ENCODE measurements at regions not wholly inside any gene's neighbourhood (a gene's known extent, or its start where the extent isn't known, plus 50 kb on each side); places are given as distances from the start of the nearest gene placed in this dataset.

- no peak for TF ChIP-seq ZNF518A (tag by site-specific recombination; conservative IDR thresholded peaks at IDR 0.05; ENCODE audit: low read depth)
Measured at GRCh38 chr2:151113318-151113717, 148.3 kb downstream of the RBM43 start (continued).

GRCh38 chr2:151111599-151112278 is 149.9 kb downstream of the RBM43 start:
- no peak overlapping the region for H3K4me3 ChIP-seq (ENCODE audit: low read depth, low read length)
- ChIA-PET POLR2A (no interaction called here), CTCF (no interaction called here)
- H3K4me1 ChIP-seq (ENCODE audit: control insufficient read depth, insufficient read depth, low read length): no peaks in the 10 kb centered on the region
- no peak for TF ChIP-seq ZSCAN23 (tag by site-specific recombination; IDR thresholded peaks at IDR 0.05)
- TF ChIP-seq GLI4 (tag by site-specific recombination; IDR thresholded peaks at IDR 0.05): no peak
- TF ChIP-seq ZBTB17 (tag by site-specific recombination; IDR thresholded peaks at IDR 0.05): no peak
- TF ChIP-seq ZNF521 (tag by site-specific recombination; IDR thresholded peaks at IDR 0.05): no peak
- no peak for TF ChIP-seq ZNF670 (tag by site-specific recombination; IDR thresholded peaks at IDR 0.05; ENCODE audit: low read depth)
- TF ChIP-seq ZNF202 (tag by site-specific recombination; IDR thresholded peaks at IDR 0.05; ENCODE audit: borderline replicate concordance): no peak
- no peak for TF ChIP-seq ZFP69B (tag by site-specific recombination; IDR thresholded peaks at IDR 0.05)
- TF ChIP-seq OVOL3 (tag by site-specific recombination; IDR thresholded peaks at IDR 0.05): no peak
- TF ChIP-seq HOXA7 (CRISPR knock-in tag; IDR thresholded peaks at IDR 0.05; ENCODE audit: borderline replicate concordance): no peak
- TF ChIP-seq ZNF146 (tag by site-specific recombination; IDR thresholded peaks at IDR 0.05): no peak
- no peak for TF ChIP-seq TSHZ1 (tag by site-specific recombination; IDR thresholded peaks at IDR 0.05; ENCODE audit: borderline replicate concordance)
- no peak for TF ChIP-seq ZNF211 (tag by site-specific recombination; IDR thresholded peaks at IDR 0.05; ENCODE audit: low read depth)
- no peak for TF ChIP-seq ZBTB8A (tag by site-specific recombination; IDR thresholded peaks at IDR 0.05)
- TF ChIP-seq, protein P1, sequence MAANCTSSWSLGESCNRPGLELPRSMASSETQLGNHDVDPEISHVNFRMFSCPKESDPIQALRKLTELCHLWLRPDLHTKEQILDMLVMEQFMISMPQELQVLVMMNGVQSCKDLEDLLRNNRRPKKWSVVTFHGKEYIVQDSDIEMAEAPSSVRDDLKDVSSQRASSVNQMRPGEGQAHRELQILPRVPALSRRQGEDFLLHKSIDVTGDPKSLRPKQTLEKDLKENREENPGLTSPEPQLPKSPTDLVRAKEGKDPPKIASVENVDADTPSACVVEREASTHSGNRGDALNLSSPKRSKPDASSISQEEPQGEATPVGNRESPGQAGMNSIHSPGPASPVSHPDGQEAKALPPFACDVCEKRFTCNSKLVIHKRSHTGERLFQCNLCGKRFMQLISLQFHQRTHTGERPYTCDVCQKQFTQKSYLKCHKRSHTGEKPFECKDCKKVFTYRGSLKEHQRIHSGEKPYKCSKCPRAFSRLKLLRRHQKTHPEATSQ (tag by site-specific recombination; IDR thresholded peaks at IDR 0.05): no peak
- TF ChIP-seq ZNF214 (tag by site-specific recombination; IDR thresholded peaks at IDR 0.05; ENCODE audit: borderline replicate concordance): no peak
- no peaks in the 10 kb centered on the region for H3K9me3 ChIP-seq (ENCODE audit: control insufficient read depth, insufficient read depth, low read depth, low read length)
- H3K27ac ChIP-seq (ENCODE audit: extremely low read depth, low read depth, low read length): no peak overlapping the region
- H3K36me3 ChIP-seq (ENCODE audit: control insufficient read depth in 2 of 2, insufficient read depth in 1 of 2, low read length in 2 of 2): no peaks in the 10 kb centered on the region

All from HEK293 (cell line).